GM06990 (cell line): ENCODE measurements at regions not wholly inside any gene's neighbourhood (a gene's known extent, or its start where the extent isn't known, plus 50 kb on each side); places are given as distances from the start of the nearest gene placed in this dataset.
"Not testable (repeated sequence)": the region's sequence is repeated elsewhere in the genome, so short reads cannot be mapped to it uniquely, and the experiment has no call there.

ENCODE experiments used
- DNase-seq: peaks from one replicate; pipeline ENCODE4 v3.0.0-alpha.2; 2011; ENCODE audit not compliant: insufficient read length; ENCODE audit errors: extremely low read depth
- H3K27me3 ChIP-seq: replicated peaks from 2 replicates; pipeline ENCODE4 v1.6.0; 2011; ENCODE audit warnings: low read length; ENCODE audit not compliant: control insufficient read depth, insufficient read depth
- H3K36me3 ChIP-seq: 2 replicates; pipeline ENCODE4 v1.5.1; 2011; ENCODE audit warnings: low read length; ENCODE audit not compliant: control insufficient read depth, insufficient read depth
- H3K4me3 ChIP-seq: replicated peaks from 2 replicates; pipeline ENCODE4 v1.5.1; 2011; ENCODE audit warnings: low read depth, mild to moderate bottlenecking, control low read depth, low read length
- CTCF ChIP-seq: IDR thresholded peaks from 2 replicates; pipeline ENCODE4 v1.5.1; 2011; ENCODE audit warnings: low read length, control low read depth, mild to moderate bottlenecking, inconsistent platforms; ENCODE audit not compliant: insufficient read depth, poor library complexity, severe bottlenecking

DNA sequence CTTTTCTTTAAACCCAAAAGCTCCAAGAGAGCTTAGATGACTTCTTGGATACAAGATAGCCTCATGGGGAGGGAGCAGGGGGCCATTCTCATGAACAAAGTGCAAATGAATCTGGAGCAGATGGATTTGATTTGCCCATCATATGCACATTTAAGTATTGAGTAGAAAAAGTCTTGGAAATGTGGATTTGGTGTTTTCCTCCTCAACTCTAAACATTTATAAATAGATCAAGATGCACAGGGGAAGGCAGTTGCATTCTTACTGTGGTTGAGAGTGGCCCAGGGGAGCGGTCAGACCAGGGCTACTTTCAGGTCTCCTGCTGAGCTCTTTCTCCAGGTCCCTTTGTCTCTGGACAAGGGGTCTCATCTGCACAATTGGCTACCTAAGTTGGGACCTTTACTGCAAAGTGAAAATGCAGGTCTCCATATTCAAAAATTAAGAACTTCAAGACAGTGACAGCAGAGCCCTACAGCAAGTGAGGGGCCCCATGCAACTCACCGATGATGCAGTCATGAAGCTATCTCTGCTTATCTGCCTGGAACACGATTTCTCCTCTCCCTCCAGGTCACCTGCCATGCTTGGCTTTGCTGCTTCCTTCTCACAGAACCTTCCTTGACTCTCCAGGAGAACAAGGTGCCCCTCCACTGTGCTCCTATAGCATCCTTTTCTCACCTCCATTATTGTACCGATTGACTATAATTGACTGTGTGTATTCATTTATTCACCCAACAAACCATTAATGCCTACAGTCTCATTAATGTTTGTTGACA, 145.4 kb downstream of the LPIN1 start:
- TF ChIP-seq CTCF, result no peak
- Histone ChIP-seq H3K27me3 (no peaks in the 10 kb centered on the region), H3K4me3 (no peak overlapping the region), H3K36me3 (no peaks in the 10 kb centered on the region)
- no peak for DNase-seq

DNA sequence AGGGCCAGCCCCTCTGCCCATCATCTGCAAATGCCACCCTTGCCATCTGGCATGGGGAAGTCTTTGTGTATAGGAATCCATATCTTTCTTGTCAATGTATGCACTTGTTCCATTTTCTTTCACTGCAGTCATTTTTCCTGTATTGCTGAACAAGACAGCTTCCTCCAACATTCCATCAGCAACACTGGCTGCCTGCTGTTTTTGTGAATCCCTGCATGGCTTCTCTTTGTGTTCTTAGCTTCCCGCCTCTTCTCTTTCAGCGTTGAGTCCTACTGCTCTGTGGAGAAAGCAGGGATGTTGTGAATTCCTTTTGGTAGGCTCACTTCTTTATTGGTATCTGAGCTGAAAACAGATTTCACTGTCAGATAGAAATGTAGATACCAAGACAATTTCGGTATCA, 150.0 kb downstream of the LPIN1 start:
- Histone ChIP-seq H3K4me3 (no peak overlapping the region), H3K36me3 (no peaks in the 10 kb centered on the region; the same call in 1 of the 2 replicates), H3K27me3 (no peaks in the 10 kb centered on the region)
- no peak for DNase-seq
- no peak for TF ChIP-seq CTCF

GRCh38 chr2:11898576-11898975, 152.1 kb downstream of the LPIN1 start:
- TF ChIP-seq CTCF, result no peak
- Histone ChIP-seq H3K4me3 (no peak overlapping the region), H3K27me3 (no peaks in the 10 kb centered on the region), H3K36me3 (no peaks in the 10 kb centered on the region; the same call in 1 of the 2 replicates)
- no peak for DNase-seq

DNA sequence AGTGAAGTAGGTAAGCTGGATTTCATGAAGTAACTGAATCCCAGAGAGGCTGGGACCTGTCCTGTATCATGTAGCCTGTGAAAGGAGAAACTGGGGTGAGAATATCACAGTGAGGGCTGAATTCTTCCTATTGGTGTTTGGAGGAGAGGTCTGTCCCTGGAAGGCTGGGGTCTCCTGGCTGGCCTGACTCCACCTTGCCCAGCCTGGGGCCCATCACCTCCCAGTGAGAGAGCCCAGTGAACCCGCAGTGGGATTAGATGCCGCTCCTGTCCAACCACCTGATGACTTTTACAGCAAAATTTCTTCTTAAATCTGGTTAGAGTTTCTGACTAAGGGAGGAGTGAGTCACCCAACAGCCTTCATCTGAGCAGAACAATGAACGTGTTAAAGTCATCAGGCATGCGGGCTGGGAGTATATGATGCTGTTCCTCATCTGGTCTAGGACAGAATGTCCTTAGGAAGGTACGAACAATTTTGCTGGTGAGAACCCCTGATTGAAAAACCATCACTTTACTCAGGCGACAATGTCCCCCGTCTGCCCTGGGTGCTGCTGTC, 152.9 kb downstream of the LPIN1 start:
- H3K4me3 ChIP-seq, result no peak overlapping the region
- H3K27me3 ChIP-seq, result no peaks in the 10 kb centered on the region
- no peaks in the 10 kb centered on the region; the same call in 1 of the 2 replicates for H3K36me3 ChIP-seq
- TF ChIP-seq CTCF, result no peak
- DNase-seq, result no peak

- H3K36me3 ChIP-seq, H3K4me3 ChIP-seq, DNase-seq, H3K27me3 ChIP-seq: not testable (repeated sequence)
These were observed 154.5 kb downstream of the LPIN1 start for GRCh38 chr2:11900891-11901290.

GRCh38 chr2:11901351-11902069, 155.1 kb downstream of the LPIN1 start:
- TF ChIP-seq CTCF, result no peak
- Histone ChIP-seq H3K27me3 (no peaks in the 10 kb centered on the region), H3K36me3 (peaks cover 2% of the 10 kb centered on the region; the same call in 1 of the 2 replicates), H3K4me3 (no peak overlapping the region)
- DNase-seq, result no peak
